ENCODE measurements at regions not wholly inside any gene's neighbourhood (a gene's known extent, or its start where the extent isn't known, plus 50 kb on each side); places are given as distances from the start of the nearest gene placed in this dataset.

GRCh38 chr6:164227952-164228522 is 813.5 kb downstream of the QKI start:
- no peak for TF ChIP-seq POLR2AphosphoS5 (IDR thresholded peaks at IDR 0.05)
- no peak for TF ChIP-seq EP300 (IDR thresholded peaks at IDR 0.05; ENCODE audit: low read depth)
- no peak for TF ChIP-seq CTCF (IDR thresholded peaks at IDR 0.05)
- TF ChIP-seq POLR2A (IDR thresholded peaks at IDR 0.05): no peak
